HEK293T (cell line): ENCODE measurements at regions not wholly inside any gene's neighbourhood (a gene's known extent, or its start where the extent isn't known, plus 50 kb on each side); places are given as distances from the start of the nearest gene placed in this dataset.
"Not testable (repeated sequence)": the region's sequence is repeated elsewhere in the genome, so short reads cannot be mapped to it uniquely, and the experiment has no call there.

Source experiments
- CTCF ChIA-PET: fragments of 350-600 bp; formaldehyde crosslinking; extraction: SDS; loops from one replicate; lab custom pipeline; 2021; ENCODE audit warnings: antibody characterized with exemption, inconsistent platforms; lab: Yijun Ruan, JAX
- POLR2A ChIA-PET: fragments of 350-600 bp; formaldehyde crosslinking; extraction: SDS; loops from one replicate; lab custom pipeline; 2020; ENCODE audit warnings: antibody characterized with exemption, inconsistent platforms; lab: Yijun Ruan, JAX
- DNase-seq: peaks from one replicate; pipeline ENCODE4 v3.0.0; 2012; ENCODE audit warnings: mixed read lengths; ENCODE audit errors: extremely low spot score
- ARNT ChIP-seq: fragments of 450-650 bp; IDR thresholded peaks from 2 replicates; pipeline ENCODE4 v1.6.1; 2017; ENCODE audit warnings: mild to moderate bottlenecking
- BHLHE40 ChIP-seq: fragments of 450-650 bp; IDR thresholded peaks from 2 replicates; pipeline ENCODE4 v1.6.1; 2016; ENCODE audit warnings: mild to moderate bottlenecking, moderate library complexity, borderline replicate concordance
- CTBP1 ChIP-seq: fragments of 450-650 bp; IDR thresholded peaks from 2 replicates; pipeline ENCODE4 v1.6.1; 2016; ENCODE audit warnings: borderline replicate concordance
- ELF4 ChIP-seq: fragments of 450-650 bp; IDR thresholded peaks from 2 replicates; pipeline ENCODE4 v1.6.1; 2017; ENCODE audit warnings: antibody characterized with exemption
- FOXA1 ChIP-seq: fragments of 450-650 bp; IDR thresholded peaks from 2 replicates; pipeline ENCODE4 v1.6.1; 2016; ENCODE audit warnings: mild to moderate bottlenecking
- FOXK2 ChIP-seq: fragments of 450-650 bp; IDR thresholded peaks from 2 replicates; pipeline ENCODE4 v1.6.1; 2016; ENCODE audit warnings: mild to moderate bottlenecking
- FOXM1 ChIP-seq: fragments of 450-650 bp; IDR thresholded peaks from 2 replicates; pipeline ENCODE4 v1.6.1; 2017; ENCODE audit warnings: mild to moderate bottlenecking, borderline replicate concordance
- HDGF ChIP-seq: fragments of 450-650 bp; IDR thresholded peaks from 2 replicates; pipeline ENCODE4 v1.6.1; 2017; ENCODE audit warnings: antibody characterized with exemption, borderline replicate concordance
- L3MBTL2 ChIP-seq: fragments of 450-650 bp; conservative IDR thresholded peaks from 2 replicates; pipeline ENCODE4 v1.6.1; 2016; ENCODE audit warnings: mild to moderate bottlenecking
- LEF1 ChIP-seq: fragments of 450-650 bp; IDR thresholded peaks from 2 replicates; pipeline ENCODE4 v1.6.1; 2017; ENCODE audit warnings: mild to moderate bottlenecking, borderline replicate concordance
- NFRKB ChIP-seq: fragments of 450-650 bp; IDR thresholded peaks from 2 replicates; pipeline ENCODE4 v1.6.1; 2016; ENCODE audit warnings: mild to moderate bottlenecking, moderate library complexity
- PKNOX1 ChIP-seq: fragments of 450-650 bp; IDR thresholded peaks from 2 replicates; pipeline ENCODE4 v1.6.1; 2016
- SP1 ChIP-seq: fragments of 450-650 bp; IDR thresholded peaks from 2 replicates; pipeline ENCODE4 v1.6.1; 2017
- SUZ12 ChIP-seq: fragments of 450-650 bp; IDR thresholded peaks from 2 replicates; pipeline ENCODE4 v1.6.1; 2016; ENCODE audit warnings: mild to moderate bottlenecking
- TARDBP ChIP-seq: fragments of 450-650 bp; IDR thresholded peaks from 2 replicates; pipeline ENCODE4 v1.6.1; 2016
- ZNF384 ChIP-seq: fragments of 450-650 bp; IDR thresholded peaks from 2 replicates; pipeline ENCODE4 v1.6.1; 2016

GRCh38 chr6:119934816-119935215 lies 585.3 kb upstream of the MAN1A1 start:
- no peak for DNase-seq
- ChIA-PET POLR2A (no interaction called here), CTCF (no interaction called here)
- TF ChIP-seq L3MBTL2 (no peak), BHLHE40 (no peak)

- TF ChIP-seq FOXK2 (no peak), PKNOX1 (no peak), SUZ12 (no peak), TARDBP (no peak), SP1 (no peak), ZNF384 (no peak), BHLHE40 (no peak), HDGF (no peak), NFRKB (no peak), CTBP1 (no peak), FOXA1 (no peak), LEF1 (no peak), ELF4 (no peak)
- ChIA-PET CTCF (no interaction called here), POLR2A (no interaction called here)
- no peak for DNase-seq
Observed at GRCh38 chr6:119929121-119929520, 579.6 kb upstream of the MAN1A1 start.

- CTCF ChIA-PET, POLR2A ChIA-PET: not testable (repeated sequence)
Observed at GRCh38 chr6:119924888-119925287, 575.3 kb upstream of the MAN1A1 start.

GRCh38 chr6:119922814-119923213 lies 573.3 kb upstream of the MAN1A1 start:
- ChIA-PET CTCF (no interaction called here), POLR2A (no interaction called here)
- TF ChIP-seq SP1 (no peak), PKNOX1 (no peak), ZNF384 (no peak), TARDBP (no peak)
- DNase-seq: no peak

More at GRCh38 chr6:119924888-119925287, 575.3 kb upstream of the MAN1A1 start:
- DNase-seq: not testable (repeated sequence)

GRCh38 chr6:119921491-119922010 lies 572.0 kb upstream of the MAN1A1 start:
- no peak for DNase-seq
- ChIA-PET POLR2A (no interaction called here), CTCF (no interaction called here)
- TF ChIP-seq SP1 (no peak), SUZ12 (no peak), ELF4 (no peak), FOXK2 (no peak), L3MBTL2 (no peak), FOXA1 (no peak), FOXM1 (no peak), TARDBP (no peak), CTBP1 (no peak), BHLHE40 (no peak), ARNT (no peak), PKNOX1 (no peak), HDGF (no peak), ZNF384 (no peak), LEF1 (no peak), NFRKB (no peak)

- TF ChIP-seq FOXK2 (no peak), ARNT (no peak), HDGF (no peak), FOXM1 (no peak), ZNF384 (no peak), L3MBTL2 (no peak), TARDBP (no peak), BHLHE40 (no peak), CTBP1 (no peak), FOXA1 (no peak), SP1 (no peak), LEF1 (no peak), ELF4 (no peak), NFRKB (no peak), PKNOX1 (no peak), SUZ12 (no peak)
- no peak for DNase-seq
- CTCF ChIA-PET: no interaction called here
- POLR2A ChIA-PET: no interaction called here
Observed at GRCh38 chr6:119917186-119917585, 567.6 kb upstream of the MAN1A1 start.

GRCh38 chr6:119915971-119916370 lies 566.4 kb upstream of the MAN1A1 start:
- ChIA-PET CTCF (no interaction called here), POLR2A (no interaction called here)
- TF ChIP-seq TARDBP (no peak), BHLHE40 (no peak), ARNT (no peak), SUZ12 (no peak), FOXM1 (no peak)
- DNase-seq: no peak
